ENCODE measurements at regions not wholly inside any gene's neighbourhood (a gene's known extent, or its start where the extent isn't known, plus 50 kb on each side); places are given as distances from the start of the nearest gene placed in this dataset.
"Not testable (repeated sequence)": the region's sequence is repeated elsewhere in the genome, so short reads cannot be mapped to it uniquely, and the experiment has no call there.

DNA sequence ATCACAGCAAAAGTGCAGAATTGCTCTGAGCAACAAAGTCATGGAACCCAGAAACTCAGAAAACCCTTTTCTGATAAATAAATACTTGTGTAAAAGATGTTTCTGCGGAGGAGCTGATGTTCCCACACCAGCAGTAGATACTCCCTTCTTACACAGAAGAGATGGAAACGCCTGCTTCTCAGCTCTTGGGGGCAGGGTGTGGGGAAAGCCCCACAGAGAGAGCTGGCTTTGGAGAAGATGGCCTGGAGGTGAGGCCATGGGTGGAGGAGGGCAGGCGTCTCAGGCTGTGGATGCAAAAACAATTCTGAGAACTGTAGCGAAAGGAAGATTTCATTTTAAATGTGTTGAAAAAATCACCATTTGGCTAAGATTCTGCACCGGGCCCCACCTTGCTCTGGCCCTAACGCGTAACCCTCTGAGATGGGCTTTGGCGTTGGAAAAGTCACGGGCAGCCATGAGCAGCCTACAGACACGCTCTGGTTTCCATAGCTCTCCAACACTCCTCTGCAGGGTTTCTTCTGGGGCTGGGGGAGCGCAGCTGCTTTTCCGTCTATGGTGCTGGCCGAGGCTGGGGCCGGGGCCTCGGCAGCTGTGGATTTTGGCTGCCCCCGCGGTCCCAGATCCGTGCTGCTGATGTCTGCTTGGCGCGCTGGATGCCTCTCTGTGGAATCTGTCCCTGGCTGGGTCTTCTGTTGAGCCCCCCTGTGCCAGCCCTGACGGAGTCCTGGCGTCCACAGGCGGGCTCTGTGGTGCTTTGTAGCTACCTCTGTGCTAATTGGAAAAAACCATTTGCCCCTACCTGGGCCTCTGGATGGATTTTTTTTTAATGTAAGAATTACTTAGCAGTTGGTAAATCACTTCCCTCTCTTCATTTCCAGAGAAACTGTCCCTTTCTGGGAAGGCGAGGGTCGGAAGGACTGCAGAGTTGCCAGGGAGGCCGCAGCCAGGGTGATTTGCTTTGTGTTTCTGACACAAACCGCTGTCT is 200.9 kb downstream of the BANP start:
- H3K36me3 Mint-ChIP-seq; DNase-seq; H3K4me3 Mint-ChIP-seq; H3K4me1 ChIP-seq (ENCODE audit: control insufficient read depth in 1 of 2, extremely low read depth in 1 of 2, insufficient read depth in 2 of 2, low read length in 2 of 2); H3K27me3 Mint-ChIP-seq; H3K27ac Mint-ChIP-seq; CTCF ChIA-PET; H3K4me1 Mint-ChIP-seq; H3K9me3 ChIP-seq; POLR2A ChIA-PET; H3K4me3 ChIP-seq (ENCODE audit: control insufficient read depth in 1 of 2, extremely low read depth in 1 of 2, low read length in 1 of 2); H3K27ac ChIP-seq (ENCODE audit: low read length); H3K9me3 Mint-ChIP-seq; ATAC-seq (replicated peaks in 1 of 4); H3K36me3 ChIP-seq (ENCODE audit: control insufficient read depth in 2 of 2, extremely low read depth in 1 of 2, insufficient read depth in 1 of 2, low read length in 1 of 2): not testable (repeated sequence)
- H3K27me3 ChIP-seq (replicated peaks in 1 of 2; ENCODE audit: control insufficient read depth in 2 of 2, extremely low read depth in 1 of 2, insufficient read depth in 2 of 2, low read length in 1 of 2) = peaks cover 0 to 12% of the 10 kb centered on the region in 2 experiments
- WGBS (ENCODE audit: insufficient coverage) = 93% methylated on average over 12 of the region's 27 CpGs

DNA sequence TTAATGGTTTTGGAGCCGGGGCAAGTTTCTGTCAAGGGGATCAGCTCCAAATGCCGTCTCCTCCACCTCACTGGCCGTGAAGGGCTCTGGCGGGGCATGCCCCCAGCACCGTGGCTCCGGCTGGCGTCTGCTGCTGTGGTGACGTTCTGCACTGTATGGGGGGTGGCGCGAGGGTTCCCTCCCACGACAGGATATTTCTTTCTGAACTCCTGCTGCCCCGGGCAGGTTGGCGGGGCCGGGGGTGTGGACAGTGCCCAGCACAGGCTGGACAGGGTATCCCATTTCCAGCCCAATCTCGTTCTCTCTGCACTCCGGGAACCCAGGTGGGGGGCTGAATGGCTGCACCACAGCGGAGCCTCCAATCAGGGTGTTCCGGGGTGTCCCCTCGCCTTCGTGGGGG is 201.6 kb downstream of the BANP start:
- H3K4me3 Mint-ChIP-seq; H3K27ac ChIP-seq (ENCODE audit: low read length); CTCF ChIA-PET; ATAC-seq (replicated peaks in 1 of 4); H3K36me3 ChIP-seq (ENCODE audit: control insufficient read depth in 2 of 2, extremely low read depth in 1 of 2, insufficient read depth in 1 of 2, low read length in 1 of 2); H3K4me1 ChIP-seq (ENCODE audit: control insufficient read depth in 1 of 2, extremely low read depth in 1 of 2, insufficient read depth in 2 of 2, low read length in 2 of 2); H3K9me3 Mint-ChIP-seq; H3K27ac Mint-ChIP-seq; H3K27me3 Mint-ChIP-seq; H3K4me3 ChIP-seq (ENCODE audit: control insufficient read depth in 1 of 2, extremely low read depth in 1 of 2, low read length in 1 of 2); POLR2A ChIA-PET; H3K4me1 Mint-ChIP-seq; H3K9me3 ChIP-seq; H3K36me3 Mint-ChIP-seq; DNase-seq: not testable (repeated sequence)
- 92% methylated on average over 12 of the region's 20 CpGs for WGBS (ENCODE audit: insufficient coverage)
- H3K27me3 ChIP-seq (replicated peaks in 1 of 2; ENCODE audit: control insufficient read depth in 2 of 2, extremely low read depth in 1 of 2, insufficient read depth in 2 of 2, low read length in 1 of 2) = peaks cover 0 to 12% of the 10 kb centered on the region in 2 experiments

DNA sequence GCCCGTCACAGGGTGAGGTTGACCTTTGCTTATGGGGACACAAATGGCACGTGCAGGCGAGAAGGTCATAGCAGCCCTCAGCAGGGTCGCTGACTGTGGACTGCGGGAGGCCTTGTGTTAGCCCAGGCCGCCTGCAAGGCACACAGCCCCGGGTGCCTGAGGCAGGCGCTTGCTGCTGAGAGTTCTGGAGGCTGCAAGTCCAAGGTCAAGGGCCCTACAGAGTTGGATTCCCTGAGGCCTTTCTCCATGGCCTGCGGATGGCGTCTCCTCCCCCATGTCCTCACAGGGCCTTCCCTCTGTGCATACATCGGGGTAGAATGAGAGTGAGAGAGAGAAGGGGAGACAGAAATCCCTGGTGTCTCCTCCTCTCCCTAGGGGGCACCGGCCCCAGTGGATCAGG is 202.3 kb downstream of the BANP start:
- H3K36me3 ChIP-seq (ENCODE audit: control insufficient read depth in 2 of 2, extremely low read depth in 1 of 2, insufficient read depth in 1 of 2, low read length in 1 of 2); H3K4me1 ChIP-seq (ENCODE audit: control insufficient read depth in 1 of 2, extremely low read depth in 1 of 2, insufficient read depth in 2 of 2, low read length in 2 of 2); H3K27ac ChIP-seq (ENCODE audit: low read length); H3K4me3 Mint-ChIP-seq; CTCF ChIA-PET; H3K36me3 Mint-ChIP-seq; DNase-seq; H3K4me3 ChIP-seq (ENCODE audit: control insufficient read depth in 1 of 2, extremely low read depth in 1 of 2, low read length in 1 of 2); H3K4me1 Mint-ChIP-seq; POLR2A ChIA-PET; H3K27ac Mint-ChIP-seq; H3K27me3 Mint-ChIP-seq; H3K9me3 ChIP-seq; H3K9me3 Mint-ChIP-seq; ATAC-seq (replicated peaks in 1 of 4): not testable (repeated sequence)
- 89% methylated on average over 7 of the region's 12 CpGs for WGBS (ENCODE audit: insufficient coverage)
- H3K27me3 ChIP-seq (replicated peaks in 1 of 2; ENCODE audit: control insufficient read depth in 2 of 2, extremely low read depth in 1 of 2, insufficient read depth in 2 of 2, low read length in 1 of 2) = peaks cover 0 to 14% of the 10 kb centered on the region in 2 experiments

DNA sequence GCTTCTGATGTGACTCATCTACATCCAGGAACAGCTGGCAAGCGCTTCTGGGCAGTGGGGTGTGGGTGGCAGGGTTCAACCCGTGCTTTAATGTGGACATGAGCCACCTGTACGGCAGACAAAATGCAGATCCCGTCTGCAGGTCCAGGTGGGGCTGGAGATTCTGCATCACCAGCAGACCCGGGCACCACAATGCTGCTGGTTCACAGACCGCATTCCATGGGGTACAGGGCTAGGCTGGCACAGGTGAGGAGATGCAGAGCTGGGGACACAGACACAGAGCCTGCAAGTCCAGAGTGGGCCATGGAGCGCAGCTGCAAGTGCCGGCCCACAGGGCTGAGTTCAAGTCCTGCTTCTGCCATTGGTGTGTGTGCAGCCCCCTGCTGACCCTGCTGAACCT is 203.7 kb downstream of the BANP start:
- POLR2A ChIA-PET; H3K27me3 ChIP-seq (replicated peaks in 1 of 2; ENCODE audit: control insufficient read depth in 2 of 2, extremely low read depth in 1 of 2, insufficient read depth in 2 of 2, low read length in 1 of 2); H3K9me3 ChIP-seq; H3K9me3 Mint-ChIP-seq; H3K4me3 Mint-ChIP-seq; CTCF ChIA-PET; H3K27ac ChIP-seq (ENCODE audit: low read length); H3K4me1 ChIP-seq (ENCODE audit: control insufficient read depth in 1 of 2, extremely low read depth in 1 of 2, insufficient read depth in 2 of 2, low read length in 2 of 2); H3K36me3 Mint-ChIP-seq; H3K4me1 Mint-ChIP-seq; H3K36me3 ChIP-seq (ENCODE audit: control insufficient read depth in 2 of 2, extremely low read depth in 1 of 2, insufficient read depth in 1 of 2, low read length in 1 of 2); H3K4me3 ChIP-seq (ENCODE audit: control insufficient read depth in 1 of 2, extremely low read depth in 1 of 2, low read length in 1 of 2); ATAC-seq (replicated peaks in 1 of 4); DNase-seq; H3K27ac Mint-ChIP-seq: not testable (repeated sequence)
- peaks cover 0 to 12% of the 10 kb centered on the region in 2 donors for H3K27me3 Mint-ChIP-seq
- WGBS (ENCODE audit: insufficient coverage) = 79% methylated on average over 5 of the region's 8 CpGs

DNA sequence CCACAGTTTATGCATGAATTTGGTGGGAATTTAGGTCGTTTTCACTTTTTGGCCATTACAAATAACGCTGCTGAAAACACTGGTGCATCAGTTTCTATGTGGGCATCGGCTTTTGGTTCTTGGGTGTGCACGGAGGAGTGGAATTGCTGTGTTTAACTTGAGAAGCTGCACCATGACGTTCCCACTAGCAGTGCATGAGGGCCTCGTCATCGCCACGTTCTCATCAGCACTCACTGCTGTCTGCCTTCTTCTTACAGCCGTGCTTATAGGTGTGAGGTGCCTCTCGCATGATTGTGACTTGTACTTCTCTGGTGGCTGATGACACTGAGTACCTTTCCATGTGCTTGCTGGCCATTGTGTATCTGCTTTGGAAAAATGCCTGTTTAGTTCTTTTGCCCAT is 204.4 kb downstream of the BANP start:
- DNase-seq, POLR2A ChIA-PET: not testable (repeated sequence)

DNA sequence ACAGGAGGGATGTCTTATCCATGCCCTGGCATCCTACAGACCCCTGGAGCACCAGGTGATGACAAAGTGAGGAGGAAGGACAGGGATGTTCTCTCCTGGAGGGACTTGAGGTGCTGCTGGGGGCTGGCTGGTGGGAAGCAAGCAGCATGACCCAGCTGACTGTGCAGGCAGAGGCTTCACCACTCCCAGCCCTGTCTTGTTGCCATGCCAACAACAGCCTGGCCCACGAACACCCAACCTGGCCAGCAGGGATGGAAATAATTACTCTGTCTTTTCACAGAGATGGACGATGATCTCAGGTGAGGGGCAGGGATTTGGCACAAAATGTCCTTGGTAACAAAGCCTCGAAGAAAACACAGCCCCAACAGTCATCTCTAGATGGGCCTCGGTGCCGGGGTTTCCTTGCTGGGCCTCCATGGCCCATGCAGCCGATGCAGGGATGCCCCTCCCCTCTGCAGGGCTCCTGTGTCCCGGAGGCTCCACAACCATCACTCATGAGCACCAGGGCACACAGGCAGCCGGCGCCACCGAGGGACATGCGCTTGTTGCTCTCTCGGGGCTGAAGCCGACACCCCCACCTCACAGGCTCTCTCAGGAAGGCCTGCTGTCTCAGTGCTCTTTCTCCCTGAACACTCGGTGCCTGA is 205.5 kb downstream of the BANP start:
- H3K4me3 ChIP-seq (ENCODE audit: control insufficient read depth in 1 of 2, extremely low read depth in 1 of 2, low read length in 1 of 2); H3K36me3 ChIP-seq (ENCODE audit: control insufficient read depth in 2 of 2, extremely low read depth in 1 of 2, insufficient read depth in 1 of 2, low read length in 1 of 2); H3K27me3 ChIP-seq (replicated peaks in 1 of 2; ENCODE audit: control insufficient read depth in 2 of 2, extremely low read depth in 1 of 2, insufficient read depth in 2 of 2, low read length in 1 of 2); H3K4me1 Mint-ChIP-seq; H3K27ac ChIP-seq (ENCODE audit: low read length); H3K27ac Mint-ChIP-seq; POLR2A ChIA-PET; H3K9me3 Mint-ChIP-seq; CTCF ChIA-PET; H3K4me3 Mint-ChIP-seq; H3K9me3 ChIP-seq; ATAC-seq (replicated peaks in 1 of 4); H3K36me3 Mint-ChIP-seq; DNase-seq; H3K4me1 ChIP-seq (ENCODE audit: control insufficient read depth in 1 of 2, extremely low read depth in 1 of 2, insufficient read depth in 2 of 2, low read length in 2 of 2): not testable (repeated sequence)
- 70% methylated on average over 2 of the region's 14 CpGs for WGBS (ENCODE audit: insufficient coverage)
- peaks cover 0 to 15% of the 10 kb centered on the region in 2 donors for H3K27me3 Mint-ChIP-seq

More for the DNA sequence above, 204.4 kb downstream of the BANP start:
- 93% methylated on average over 3 of the region's 10 CpGs for WGBS (ENCODE audit: insufficient coverage)
- H3K27ac ChIP-seq (ENCODE audit: low read length); H3K27me3 ChIP-seq (replicated peaks in 1 of 2; ENCODE audit: control insufficient read depth in 2 of 2, extremely low read depth in 1 of 2, insufficient read depth in 2 of 2, low read length in 1 of 2); H3K4me1 ChIP-seq (ENCODE audit: control insufficient read depth in 1 of 2, extremely low read depth in 1 of 2, insufficient read depth in 2 of 2, low read length in 2 of 2); H3K4me3 Mint-ChIP-seq; H3K4me3 ChIP-seq (ENCODE audit: control insufficient read depth in 1 of 2, extremely low read depth in 1 of 2, low read length in 1 of 2); ATAC-seq (replicated peaks in 1 of 4); CTCF ChIA-PET; H3K9me3 ChIP-seq; H3K4me1 Mint-ChIP-seq; H3K9me3 Mint-ChIP-seq; H3K36me3 ChIP-seq (ENCODE audit: control insufficient read depth in 2 of 2, extremely low read depth in 1 of 2, insufficient read depth in 1 of 2, low read length in 1 of 2); H3K36me3 Mint-ChIP-seq; H3K27ac Mint-ChIP-seq: not testable (repeated sequence)
- H3K27me3 Mint-ChIP-seq = peaks cover 0 to 15% of the 10 kb centered on the region in 2 donors

Data from T-cell (primary cell).